Caco-2 (cell line): ENCODE measurements at regions not wholly inside any gene's neighbourhood (a gene's known extent, or its start where the extent isn't known, plus 50 kb on each side); places are given as distances from the start of the nearest gene placed in this dataset.

ENCODE experiments used
- BruUV-seq: library from RNA; stranded (reverse); fragments of 400-500 nt; replicated peaks from 2 replicates; lab custom pipeline; 2021; lab: Mats Ljungman, UMichigan
- CTCF ChIA-PET: fragments of 300-600 bp; sonication (Branson Sonifier 250); formaldehyde crosslinking; loops from one replicate; lab custom pipeline; 2022; ENCODE audit warnings: antibody characterized with exemption; lab: Charles Lee
- POLR2A ChIA-PET: fragments of 300-600 bp; sonication (Branson Sonifier 250); formaldehyde crosslinking; loops from one replicate; lab custom pipeline; 2022; ENCODE audit warnings: antibody characterized with exemption; lab: Charles Lee
- DNase-seq, 2 experiments: peaks; one replicate each; pipeline versions ENCODE4 v3.0.0 to v3.0.0-alpha.2; 2020 to 2022
- H3K27me3 ChIP-seq: replicated peaks from 2 replicates; pipeline ENCODE4 v1.6.0; 2011; ENCODE audit warnings: low read length; ENCODE audit not compliant: control insufficient read depth, insufficient read depth
- H3K36me3 ChIP-seq: 2 replicates; pipeline ENCODE4 v1.5.1; 2011; ENCODE audit warnings: low read length; ENCODE audit not compliant: control insufficient read depth, insufficient read depth
- H3K4me1 ChIP-seq: fragments of 250-450 bp; sonication (Bioruptor Pico); 2 replicates; pipeline ENCODE4 v1.5.1; 2020; ENCODE audit warnings: mild to moderate bottlenecking
- H3K4me3 ChIP-seq: 2 replicates; pipeline ENCODE4 v1.5.1; 2011; ENCODE audit warnings: low read depth, mild to moderate bottlenecking, control low read depth, low read length
- H3K9me3 ChIP-seq: fragments of 250-450 bp; sonication (Bioruptor Pico); 2 replicates; pipeline ENCODE4 v1.5.1; 2020; ENCODE audit warnings: mild to moderate bottlenecking, moderate library complexity
- H3K27ac Mint-ChIP-seq: one replicate; pipeline ENCODE4 v1.8.0; 2022; ENCODE audit warnings: mixed read lengths; ENCODE audit not compliant: unreplicated experiment
- H3K27me3 Mint-ChIP-seq: one replicate; pipeline ENCODE4 v1.8.0; 2022; ENCODE audit warnings: mixed read lengths; ENCODE audit not compliant: insufficient read depth, unreplicated experiment
- H3K36me3 Mint-ChIP-seq: one replicate; pipeline ENCODE4 v1.8.0; 2022; ENCODE audit warnings: mild to moderate bottlenecking, mixed read lengths; ENCODE audit not compliant: insufficient read depth, unreplicated experiment
- H3K4me1 Mint-ChIP-seq: one replicate; pipeline ENCODE4 v1.8.0; 2022; ENCODE audit warnings: low read depth, mixed read lengths; ENCODE audit not compliant: unreplicated experiment
- H3K4me3 Mint-ChIP-seq: one replicate; pipeline ENCODE4 v1.8.0; 2022; ENCODE audit warnings: mild to moderate bottlenecking, moderate library complexity, mixed read lengths; ENCODE audit not compliant: unreplicated experiment
- H3K9me3 Mint-ChIP-seq: one replicate; pipeline ENCODE4 v1.8.0; 2022; ENCODE audit warnings: mixed read lengths; ENCODE audit not compliant: unreplicated experiment
- CTCF ChIP-seq, 2 experiments: fragments of 200-600 bp in 1 of 2; IDR thresholded peaks; 1 replicate in 1 of 2; 2 replicates in 1 of 2; pipeline versions ENCODE4 v1.5.1 to v1.8.0; 2011 to 2022; ENCODE audit warnings: antibody characterized with exemption in 1 of 2, control low read depth in 1 of 2, inconsistent platforms in 1 of 2, low read depth in 1 of 2, low read length in 1 of 2, mild to moderate bottlenecking in 1 of 2, moderate library complexity in 1 of 2; ENCODE audit not compliant: insufficient read depth in 1 of 2, severe bottlenecking in 1 of 2, unreplicated experiment in 1 of 2
- intact Hi-C: fragments of 100-400 bp; cut with micrococcal nuclease; formaldehyde crosslinking; loops from one replicate; pipeline ENCODE4 v1.10.0; 2022; ENCODE audit not compliant: unreplicated experiment

GRCh38 chr1:86649618-86650017 is 54.8 kb upstream of the SH3GLB1 start:
- Histone ChIP-seq H3K4me1 (no peaks in the 10 kb centered on the region), H3K9me3 (no peaks in the 10 kb centered on the region), H3K27me3 (no peaks in the 10 kb centered on the region), H3K4me3 (no peak overlapping the region), H3K36me3 (no peaks in the 10 kb centered on the region)
- no peak overlapping the region for H3K4me3 Mint-ChIP-seq
- no peak for DNase-seq
- TF ChIP-seq CTCF (IDR thresholded peaks at IDR 0.05; ENCODE audit: insufficient read depth in 1 of 2, low read depth in 1 of 2, low read length in 1 of 2, severe bottlenecking in 1 of 2, unreplicated experiment in 1 of 2), result no peak
- no peaks in the 10 kb centered on the region for H3K9me3 Mint-ChIP-seq
- CTCF ChIA-PET, result interaction anchor here (0.6 to 1.3 kb wide), 3 partner anchors 132 to 269 kb away, joined by 4 to 8 read pairs (median 4); no protein-coding TSS in a partner anchor
- peaks cover 4% of the 10 kb centered on the region for H3K4me1 Mint-ChIP-seq
- POLR2A ChIA-PET, result no interaction called here
- H3K36me3 Mint-ChIP-seq, result no peaks in the 10 kb centered on the region
- H3K27ac Mint-ChIP-seq, result no peak overlapping the region
- no TSS peak for BruUV-seq
- H3K27me3 Mint-ChIP-seq, result no peaks in the 10 kb centered on the region
- intact Hi-C loops, result loop anchor here (1.0 to 5.0 kb wide), 3 partner anchors 134 to 267 kb away; no protein-coding TSS in a partner anchor

DNA sequence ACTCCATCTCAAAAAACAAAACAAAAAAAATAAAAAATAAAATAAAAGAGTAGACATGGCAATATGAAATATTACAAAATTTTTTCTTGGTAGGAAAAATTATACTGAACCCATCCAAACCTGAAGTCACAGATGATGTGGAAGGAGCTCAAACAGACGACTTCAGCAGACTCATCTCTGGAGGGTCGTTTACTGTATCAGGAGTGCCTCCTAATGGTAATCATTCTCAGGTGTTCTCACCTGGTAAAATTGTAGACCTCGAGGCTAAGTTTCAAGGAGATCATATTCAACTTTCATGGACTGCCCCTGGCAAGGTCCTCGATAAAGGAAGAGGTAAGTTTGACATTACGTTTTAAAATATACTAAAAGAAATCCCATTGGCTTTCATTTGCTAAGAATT is 54.3 kb upstream of the SH3GLB1 start:
- Mint-ChIP-seq H3K36me3 (no peaks in the 10 kb centered on the region), H3K27me3 (no peaks in the 10 kb centered on the region), H3K27ac (no peak overlapping the region), H3K9me3 (no peaks in the 10 kb centered on the region), H3K4me3 (no peak overlapping the region), H3K4me1 (peaks cover 4% of the 10 kb centered on the region)
- no peak overlapping the region for H3K4me3 ChIP-seq
- H3K9me3 ChIP-seq, result no peaks in the 10 kb centered on the region
- H3K4me1 ChIP-seq, result no peaks in the 10 kb centered on the region
- POLR2A ChIA-PET, result no interaction called here
- BruUV-seq, result no TSS peak
- intact Hi-C loops, result loop anchor here (1.0 to 5.0 kb wide), 3 partner anchors 135 to 268 kb away; no protein-coding TSS in a partner anchor
- H3K27me3 ChIP-seq, result no peaks in the 10 kb centered on the region
- DNase-seq, result peak in 1 of 2 experiments; percentile 9
- CTCF ChIA-PET, result interaction anchor here (0.6 to 1.3 kb wide), 3 partner anchors 132 to 270 kb away, joined by 4 to 8 read pairs (median 4); no protein-coding TSS in a partner anchor
- peak in 1 of 2 experiments; percentile 17 for TF ChIP-seq CTCF (IDR thresholded peaks at IDR 0.05; ENCODE audit: insufficient read depth in 1 of 2, low read depth in 1 of 2, low read length in 1 of 2, severe bottlenecking in 1 of 2, unreplicated experiment in 1 of 2)
- H3K36me3 ChIP-seq, result no peaks in the 10 kb centered on the region
